H1 (cell line): ENCODE measurements at regions not wholly inside any gene's neighbourhood (a gene's known extent, or its start where the extent isn't known, plus 50 kb on each side); places are given as distances from the start of the nearest gene placed in this dataset.

Experiments
- CTCF ChIA-PET: fragments of 300-600 bp; sonication (Branson Sonifier 250); formaldehyde crosslinking; loops from one replicate; lab custom pipeline; 2021; ENCODE audit not compliant: partially characterized antibody; lab: Charles Lee
- POLR2A ChIA-PET: fragments of 300-600 bp; sonication (Branson Sonifier 250); formaldehyde crosslinking; loops from one replicate; lab custom pipeline; 2021; ENCODE audit warnings: inconsistent platforms; ENCODE audit not compliant: partially characterized antibody; lab: Charles Lee
- DNase-seq, 2 experiments: peaks; one replicate each; pipeline versions ENCODE4 v3.0.0 to v3.0.0-alpha.2; 2010 to 2022; ENCODE audit warnings: low spot score in 2 of 2, low read depth in 1 of 2, mixed read lengths in 1 of 2
- FAIRE-seq: peaks from 2 replicates; lab custom pipeline; 2011; peaks lifted over from hg19 to GRCh38; lab: Jason Lieb, UNC
- H2AFZ ChIP-seq: 2 replicates; pipeline ENCODE4 v1.8.1; 2012; ENCODE audit warnings: low read length, inconsistent platforms
- H2AK5ac ChIP-seq: 2 replicates; pipeline ENCODE4 v1.6.1; 2013; ENCODE audit warnings: low read depth, low read length
- H2BK120ac ChIP-seq: replicated peaks from 2 replicates; pipeline ENCODE3; 2013; ENCODE audit warnings: low read depth, low read length, inconsistent platforms
- H2BK12ac ChIP-seq: 2 replicates; pipeline ENCODE4 v1.6.1; 2013; ENCODE audit warnings: low read depth, low read length
- H2BK15ac ChIP-seq: 2 replicates; pipeline ENCODE4 v1.6.1; 2013; ENCODE audit warnings: low read length
- H2BK20ac ChIP-seq: 2 replicates; pipeline ENCODE4 v1.6.1; 2013; ENCODE audit warnings: low read length
- H2BK5ac ChIP-seq: 2 replicates; pipeline ENCODE4 v1.6.1; 2013; ENCODE audit warnings: low read depth, low read length
- H3K14ac ChIP-seq: 2 replicates; pipeline ENCODE4 v1.6.1; 2013; ENCODE audit warnings: inconsistent platforms; ENCODE audit not compliant: insufficient read length
- H3K18ac ChIP-seq: 2 replicates; pipeline ENCODE4 v1.6.1; 2013; ENCODE audit warnings: low read length; ENCODE audit errors: extremely low read depth
- H3K23ac ChIP-seq: 2 replicates; pipeline ENCODE4 v1.6.1; 2013; ENCODE audit warnings: inconsistent platforms; ENCODE audit not compliant: insufficient read length
- H3K23me2 ChIP-seq: 2 replicates; pipeline ENCODE4 v1.6.1; 2013; ENCODE audit warnings: low read depth, low read length
- H3K27ac ChIP-seq: 2 replicates; pipeline ENCODE4 v1.6.1; 2011; ENCODE audit warnings: low read depth, low read length, inconsistent platforms
- H3K27me3 ChIP-seq, 4 experiments: replicated peaks in 1 of 4; 1 replicate in 1 of 4; 2 replicates in 3 of 4; pipeline versions ENCODE4 v1.6.1 to v1.8.1; 2011 to 2013; ENCODE audit warnings: low read length in 3 of 4, mild to moderate bottlenecking in 3 of 4, inconsistent platforms in 2 of 4, mixed read lengths in 2 of 4, moderate library complexity in 1 of 4; ENCODE audit not compliant: control insufficient read depth in 3 of 4, insufficient read depth in 3 of 4; ENCODE audit errors: extremely low read depth in 1 of 4
- H3K36me3 ChIP-seq, 4 experiments: 2 replicates each; pipeline versions ENCODE4 v1.6.1 to v1.8.1; 2011 to 2013; ENCODE audit warnings: mild to moderate bottlenecking in 4 of 4, low read length in 3 of 4, moderate library complexity in 2 of 4, control low read depth in 1 of 4, inconsistent platforms in 1 of 4; ENCODE audit not compliant: insufficient read depth in 4 of 4, control insufficient read depth in 2 of 4
- H3K4ac ChIP-seq: replicated peaks from 2 replicates; pipeline ENCODE3; 2013; ENCODE audit warnings: low read length, low read depth, mixed read lengths, inconsistent platforms; ENCODE audit not compliant: insufficient read length
- H3K4me1 ChIP-seq, 4 experiments: replicated peaks in 1 of 4; 1 replicate in 1 of 4; 2 replicates in 3 of 4; pipeline versions ENCODE4 v1.6.1 to v1.8.1; 2011 to 2013; ENCODE audit warnings: low read length in 3 of 4, inconsistent platforms in 2 of 4, mixed read lengths in 1 of 4; ENCODE audit not compliant: insufficient read depth in 4 of 4, control insufficient read depth in 3 of 4
- H3K4me2 ChIP-seq, 2 experiments: 2 replicates each; pipeline versions ENCODE4 v1.6.1 to v1.8.1; 2011 to 2013; ENCODE audit warnings: low read depth in 2 of 2, low read length in 2 of 2, control low read depth in 1 of 2, inconsistent platforms in 1 of 2, mild to moderate bottlenecking in 1 of 2; ENCODE audit not compliant: insufficient read depth in 1 of 2
- H3K4me3 ChIP-seq, 4 experiments: fragments of 200-600, 300-600 bp in 1 of 4; sonication (generic), shearing (Covaris generic), sonication (Bioruptor Twin) in 1 of 4; 2 replicates each; pipeline versions ENCODE4 v1.5.1 to v1.8.1; 2011 to 2016; ENCODE audit warnings: low read length in 4 of 4, low read depth in 3 of 4, control low read depth in 2 of 4, inconsistent platforms in 2 of 4, mild to moderate bottlenecking in 2 of 4, mixed read lengths in 1 of 4, moderate library complexity in 1 of 4; ENCODE audit not compliant: insufficient read depth in 2 of 4; ENCODE audit errors: extremely low read depth in 1 of 4
- H3K56ac ChIP-seq: replicated peaks from 2 replicates; pipeline ENCODE3; 2013; ENCODE audit warnings: low read depth, mild to moderate bottlenecking, mixed read lengths, low read length, inconsistent platforms; ENCODE audit not compliant: insufficient read length
- H3K79me1 ChIP-seq: 2 replicates; pipeline ENCODE4 v1.6.1; 2013; ENCODE audit warnings: low read depth, low read length, control low read depth
- H3K79me2 ChIP-seq, 2 experiments: 2 replicates each; pipeline versions ENCODE4 v1.6.1 to v1.8.1; 2012 to 2013; ENCODE audit warnings: low read length in 2 of 2, mild to moderate bottlenecking in 2 of 2, inconsistent platforms in 1 of 2; ENCODE audit not compliant: insufficient read depth in 2 of 2, control insufficient read depth in 1 of 2
- H3K9ac ChIP-seq, 4 experiments: replicated peaks in 1 of 4; 1 replicate in 1 of 4; 2 replicates in 3 of 4; pipeline versions ENCODE4 v1.6.1 to v1.8.1; 2011 to 2013; ENCODE audit warnings: low read depth in 3 of 4, low read length in 3 of 4, control low read depth in 2 of 4, mild to moderate bottlenecking in 2 of 4, moderate library complexity in 2 of 4, inconsistent platforms in 1 of 4; ENCODE audit errors: extremely low read depth in 1 of 4
- H3K9me3 ChIP-seq, 2 experiments: 2 replicates each; pipeline versions ENCODE4 v1.6.1 to v1.8.1; 2012 to 2013; ENCODE audit warnings: mild to moderate bottlenecking in 2 of 2, moderate library complexity in 2 of 2, control low read depth in 1 of 2, inconsistent platforms in 1 of 2, low read depth in 1 of 2, low read length in 1 of 2, mixed read lengths in 1 of 2; ENCODE audit not compliant: insufficient read depth in 2 of 2
- H4K20me1 ChIP-seq, 2 experiments: replicated peaks in 1 of 2; 2 replicates each; pipeline versions ENCODE3 to v1.8.1; 2011 to 2013; ENCODE audit warnings: inconsistent platforms in 2 of 2, low read length in 2 of 2, mild to moderate bottlenecking in 1 of 2; ENCODE audit not compliant: insufficient read depth in 2 of 2, control insufficient read depth in 1 of 2
- H4K5ac ChIP-seq: 2 replicates; pipeline ENCODE4 v1.6.1; 2013; ENCODE audit warnings: low read length, low read depth, mixed read lengths, inconsistent platforms; ENCODE audit not compliant: insufficient read length
- H4K8ac ChIP-seq: 2 replicates; pipeline ENCODE4 v1.8.0; 2013; ENCODE audit warnings: mild to moderate bottlenecking, moderate library complexity, low read length, inconsistent platforms; ENCODE audit not compliant: insufficient read depth; ENCODE audit errors: extremely low read depth
- H4K91ac ChIP-seq: replicated peaks from 2 replicates; pipeline ENCODE3; 2013; ENCODE audit warnings: low read length, mixed read lengths, inconsistent platforms; ENCODE audit not compliant: insufficient read length
- BACH1 ChIP-seq: IDR thresholded peaks from 2 replicates; pipeline ENCODE4 v1.6.1; 2012; ENCODE audit warnings: low read length, improper control_type of control experiment
- CBX5 ChIP-seq: fragments of 300-800, 300-1000 bp; sonication (generic); IDR thresholded peaks from 2 replicates; pipeline ENCODE4 v1.7.1; 2016; ENCODE audit warnings: antibody characterized with exemption, low read length, low read depth
- CHD1 ChIP-seq: IDR thresholded peaks from 2 replicates; pipeline ENCODE4 v1.6.1; 2012; ENCODE audit warnings: low read depth, low read length, improper control_type of control experiment
- CREB1 ChIP-seq: IDR thresholded peaks from 2 replicates; pipeline ENCODE4 v1.6.1; 2012; ENCODE audit warnings: inconsistent platforms
- JUND ChIP-seq: IDR thresholded peaks from 2 replicates; pipeline ENCODE4 v1.6.1; 2011; ENCODE audit warnings: mild to moderate bottlenecking, improper control_type of control experiment, low read length
- KDM4A ChIP-seq: IDR thresholded peaks from one replicate; pipeline ENCODE4 v1.7.1; 2012; ENCODE audit warnings: low read depth, mild to moderate bottlenecking, moderate library complexity, low read length, inconsistent platforms; ENCODE audit not compliant: severe bottlenecking
- NRF1 ChIP-seq: IDR thresholded peaks from 2 replicates; pipeline ENCODE4 v1.6.1; 2011; ENCODE audit warnings: mild to moderate bottlenecking, low read depth, low read length, improper control_type of control experiment
- RXRA ChIP-seq: IDR thresholded peaks from 2 replicates; pipeline ENCODE4 v1.6.1; 2011; ENCODE audit warnings: low read depth, mild to moderate bottlenecking, low read length, moderate library complexity; ENCODE audit not compliant: insufficient read depth
- SIN3A ChIP-seq, 2 experiments: IDR thresholded peaks in 1 of 2; conservative IDR thresholded peaks in 1 of 2; 2 replicates each; pipeline ENCODE4 v1.6.1; 2011 to 2012; ENCODE audit warnings: low read length in 2 of 2, improper control_type of control experiment in 1 of 2, low read depth in 1 of 2, mild to moderate bottlenecking in 1 of 2
- SP1 ChIP-seq: IDR thresholded peaks from 2 replicates; pipeline ENCODE4 v1.6.1; 2011; ENCODE audit warnings: low read depth, low read length
- TAF1 ChIP-seq: IDR thresholded peaks from 2 replicates; pipeline ENCODE4 v1.6.1; 2011; ENCODE audit warnings: mild to moderate bottlenecking, low read depth, low read length
- TAF7 ChIP-seq: optimal IDR thresholded peaks from 2 replicates; pipeline ENCODE3; 2011; ENCODE audit warnings: low read depth, mild to moderate bottlenecking, inconsistent platforms, low read length, moderate library complexity, borderline replicate concordance
- TEAD4 ChIP-seq: IDR thresholded peaks from 2 replicates; pipeline ENCODE4 v1.6.1; 2012; ENCODE audit warnings: low read depth, low read length, inconsistent platforms, mixed read lengths
- whole genome bisulfite sequencing, 2 experiments: shearing (Covaris generic) in 1 of 2; methylation state at CpG; one replicate each; pipeline versions ENCODE4 v1.1.6 to v1.1.7; 2013 to 2015; ENCODE audit warnings: low lambda C conversion rate in 2 of 2, mixed read lengths in 2 of 2, inconsistent platforms in 1 of 2, low coverage in 1 of 2, missing lambda C conversion rate in 1 of 2; ENCODE audit not compliant: insufficient replicate concordance in 2 of 2, insufficient coverage in 1 of 2, insufficient read length in 1 of 2; ENCODE audit errors: extremely low coverage in 1 of 2, missing lambda C conversion rate in 1 of 2; 5-methylcytosine and 5-hydroxymethylcytosine counted together

DNA sequence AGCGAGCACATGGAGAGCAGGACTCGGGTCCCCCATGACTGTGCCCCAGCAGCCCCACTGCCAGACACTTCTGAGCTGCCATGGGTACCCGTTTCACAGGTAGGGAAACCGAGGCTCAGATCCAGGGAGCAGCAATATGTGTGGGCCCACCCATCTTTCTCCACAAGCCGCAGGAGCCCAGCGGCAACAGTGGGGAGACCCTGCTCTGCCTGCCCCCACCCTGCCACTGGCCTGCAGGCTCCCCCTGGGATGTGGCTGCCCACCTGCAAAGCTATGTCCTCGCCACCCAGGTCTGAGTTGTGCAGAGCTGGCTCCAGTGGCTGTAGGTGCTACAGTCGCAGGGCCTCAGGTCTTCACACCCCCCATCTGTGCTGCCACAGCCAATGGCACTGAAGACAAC is 50.6 kb upstream of the C1QTNF9B start (continued):
- no peak for TF ChIP-seq CHD1

DNA sequence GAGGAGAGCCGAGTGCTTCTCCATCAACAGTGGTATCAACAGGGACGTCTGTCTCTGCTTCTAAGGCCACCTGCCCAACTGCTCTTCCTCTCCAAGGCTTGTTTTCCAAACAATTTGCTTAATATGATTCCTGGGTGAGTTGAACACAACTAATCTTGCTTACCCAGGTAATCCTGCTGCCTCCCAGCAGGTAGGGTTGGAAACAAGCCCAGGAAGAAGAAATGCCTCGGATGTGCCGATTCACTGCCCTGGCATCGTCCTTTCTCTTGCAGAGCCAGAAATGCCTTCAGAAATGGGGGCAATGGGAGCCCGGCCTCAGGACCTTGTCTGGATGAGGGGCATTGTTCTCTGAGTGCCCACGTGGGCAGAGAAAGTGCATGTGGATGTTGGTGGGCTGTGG is 51.9 kb upstream of the C1QTNF9B start:
- Histone ChIP-seq H3K14ac (no peak overlapping the region), H4K91ac (no peak overlapping the region), H3K9me3 (no peaks in the 10 kb centered on the region; a peak in 1 of 4 replicates), H3K36me3 (no peaks in the 10 kb centered on the region), H3K79me1 (no peaks in the 10 kb centered on the region), H2BK12ac (no peak overlapping the region), H2BK5ac (no peak overlapping the region), H3K79me2 (no peaks in the 10 kb centered on the region), H2BK120ac (no peak overlapping the region), H2AK5ac (no peak overlapping the region), H3K56ac (no peak overlapping the region), H3K4me2 (no peak overlapping the region), H3K4me1 (no peaks in the 10 kb centered on the region), H3K18ac (no peak overlapping the region), H2AFZ (no peak overlapping the region), H3K4me3 (no peak overlapping the region), H3K27me3 (no peaks in the 10 kb centered on the region), H3K23ac (no peak overlapping the region), H4K20me1 (no peaks in the 10 kb centered on the region), H3K27ac (no peak overlapping the region), H3K23me2 (no peaks in the 10 kb centered on the region), H4K5ac (no peak overlapping the region), H2BK20ac (no peak overlapping the region), H3K4ac (no peak overlapping the region), H3K9ac (no peak overlapping the region), H4K8ac (no peak overlapping the region), H2BK15ac (no peak overlapping the region)
- FAIRE-seq (no peak), DNase-seq (no peak)
- 81% methylated on average over 5 of the region's 7 CpGs; no CpG with 5 or more reads in 1 of the 2 experiments for WGBS, 2 experiments
- ChIA-PET POLR2A (no interaction called here), CTCF (interaction anchor here (1.5 to 6.3 kb wide), 2 partner anchors 11 to 27 kb away, joined by 3 to 60 read pairs; no protein-coding TSS in a partner anchor)
- TF ChIP-seq KDM4A (no peak), BACH1 (no peak), RXRA (no peak), SIN3A (conservative IDR thresholded peaks at IDR 0.05 in 1 of 2, IDR thresholded peaks at IDR 0.05 in 1 of 2; ENCODE audit: low read depth in 1 of 2, low read length in 2 of 2) (no peak), TEAD4 (no peak), CREB1 (no peak), TAF7 (no peak), SP1 (no peak), JUND (no peak), NRF1 (no peak), TAF1 (no peak), CBX5 (no peak)
